NCI-H345 (cell line): ENCODE measurements at regions not wholly inside any gene's neighbourhood (a gene's known extent, or its start where the extent isn't known, plus 50 kb on each side); places are given as distances from the start of the nearest gene placed in this dataset.
A peak's percentile ranks its signal among the peaks of the same experiment; 100 is the strongest.
"Not testable (repeated sequence)": the region's sequence is repeated elsewhere in the genome, so short reads cannot be mapped to it uniquely, and the experiment has no call there.

ENCODE experiments used
- DNase-seq: peaks from one replicate; lab custom pipeline; 2025; lab: John Stamatoyannopoulos, UW

- no peak for DNase-seq
Measured at GRCh38 chr15:93359425-93360131, 270.6 kb upstream of the RGMA start.

- DNase-seq: no peak
Measured at GRCh38 chr15:93359060-93359408, 270.0 kb upstream of the RGMA start.

GRCh38 chr15:93358166-93359059 is 269.4 kb upstream of the RGMA start:
- DNase-seq: no peak

- no peak for DNase-seq
Measured at GRCh38 chr15:93348711-93349545, 259.9 kb upstream of the RGMA start.

- no peak for DNase-seq
Measured at GRCh38 chr15:93347986-93348385, 259.0 kb upstream of the RGMA start.

GRCh38 chr15:93345981-93346380 is 257.0 kb upstream of the RGMA start:
- no peak for DNase-seq

- not testable (repeated sequence) for DNase-seq
Measured at GRCh38 chr15:93343402-93343801, 254.4 kb upstream of the RGMA start.

- no peak for DNase-seq
Measured at GRCh38 chr15:93341164-93341563, 252.2 kb upstream of the RGMA start.

DNA sequence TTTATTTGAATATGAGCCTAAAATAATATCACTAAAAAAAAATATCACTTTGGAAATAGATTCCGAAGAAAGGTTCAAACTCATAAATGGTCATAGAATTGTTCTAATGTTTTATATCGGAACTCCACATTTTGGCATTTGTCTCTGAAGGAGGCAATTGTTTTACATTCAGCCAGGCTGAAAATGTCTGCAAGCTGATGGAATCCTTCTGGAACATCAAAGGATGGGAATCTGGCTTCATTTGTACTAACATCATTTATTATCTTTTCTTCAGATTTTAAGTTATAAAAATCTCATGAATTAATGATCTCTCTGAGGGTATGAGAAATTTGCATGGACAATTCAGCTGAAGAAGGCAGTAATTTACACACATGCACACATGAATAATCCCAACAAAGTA is 251.4 kb upstream of the RGMA start:
- no peak for DNase-seq

DNA sequence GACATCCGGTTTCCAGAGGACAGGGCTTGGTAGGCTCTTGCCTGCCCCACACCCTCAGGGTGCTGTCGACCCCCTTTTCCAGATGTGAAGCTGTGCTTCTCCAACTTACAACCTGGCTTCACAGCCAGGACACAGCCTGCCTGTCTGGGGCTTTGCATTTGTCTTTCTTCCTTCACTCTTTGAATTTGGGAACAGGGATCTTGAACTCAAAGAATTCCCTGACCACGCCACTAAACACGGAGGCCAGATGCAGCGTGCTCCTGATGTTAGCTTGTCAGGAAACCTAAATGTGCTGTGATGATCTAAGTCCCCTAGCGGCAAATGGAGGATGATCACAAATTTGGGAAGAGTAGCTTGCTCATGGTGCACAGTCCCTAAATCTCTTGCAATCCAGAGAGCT is 244.8 kb upstream of the RGMA start:
- DNase-seq: no peak

DNA sequence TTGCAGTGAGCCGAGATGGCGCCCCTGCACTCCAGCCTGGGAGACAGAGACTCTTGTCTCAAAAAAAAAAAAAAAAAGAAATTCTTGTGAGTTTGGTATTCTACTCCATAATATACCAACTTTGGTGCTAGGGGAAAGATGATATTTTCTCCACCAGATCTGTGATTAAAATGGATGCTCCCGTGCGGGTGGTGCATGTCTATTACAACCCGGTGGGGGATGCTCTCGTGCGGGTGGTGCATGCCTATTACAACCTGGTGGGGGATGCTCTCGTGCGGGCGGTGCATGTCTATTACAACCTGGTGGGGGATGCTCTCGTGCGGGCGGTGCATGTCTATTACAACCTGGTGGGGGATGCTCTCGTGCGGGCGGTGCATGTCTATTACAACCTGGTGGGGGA is 244.1 kb upstream of the RGMA start:
- not testable (repeated sequence) for DNase-seq

- DNase-seq: no peak
Measured at GRCh38 chr15:93332168-93332553, 243.2 kb upstream of the RGMA start.

DNA sequence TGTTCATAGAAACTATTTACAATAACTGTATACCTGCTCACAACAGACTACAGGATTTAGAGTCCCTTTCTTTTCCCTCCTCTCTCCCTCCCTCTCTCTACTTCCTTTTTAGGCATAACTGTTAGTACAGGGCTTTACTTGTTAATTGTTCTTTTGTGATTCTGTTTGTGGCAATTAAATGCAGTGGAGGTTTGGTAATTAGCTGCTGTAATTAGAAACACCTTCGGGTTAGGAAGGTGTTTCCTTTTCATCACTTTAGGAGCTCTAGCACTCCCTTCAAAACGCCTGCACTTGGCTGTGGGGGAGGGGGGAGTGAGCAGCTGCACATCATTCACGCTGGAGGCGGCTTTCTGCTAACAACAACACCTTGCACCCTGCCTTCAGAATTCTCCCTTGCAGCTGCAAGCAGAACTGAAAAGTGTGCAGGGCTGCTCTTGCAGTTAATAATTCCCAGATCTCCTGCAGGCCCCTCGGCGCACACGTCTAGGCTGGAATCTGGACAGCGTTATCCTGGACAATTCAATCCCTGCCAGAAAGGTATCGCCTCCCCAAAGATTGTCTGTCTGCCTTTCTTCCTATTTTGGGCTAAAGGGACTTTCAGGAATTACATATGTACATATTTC is 242.6 kb upstream of the RGMA start:
- DNase-seq: peak; percentile 56

- no peak for DNase-seq
Measured at GRCh38 chr15:93330912-93331544, 242.0 kb upstream of the RGMA start.

- no peak for DNase-seq
Measured at GRCh38 chr15:93327364-93327763, 238.4 kb upstream of the RGMA start.

DNA sequence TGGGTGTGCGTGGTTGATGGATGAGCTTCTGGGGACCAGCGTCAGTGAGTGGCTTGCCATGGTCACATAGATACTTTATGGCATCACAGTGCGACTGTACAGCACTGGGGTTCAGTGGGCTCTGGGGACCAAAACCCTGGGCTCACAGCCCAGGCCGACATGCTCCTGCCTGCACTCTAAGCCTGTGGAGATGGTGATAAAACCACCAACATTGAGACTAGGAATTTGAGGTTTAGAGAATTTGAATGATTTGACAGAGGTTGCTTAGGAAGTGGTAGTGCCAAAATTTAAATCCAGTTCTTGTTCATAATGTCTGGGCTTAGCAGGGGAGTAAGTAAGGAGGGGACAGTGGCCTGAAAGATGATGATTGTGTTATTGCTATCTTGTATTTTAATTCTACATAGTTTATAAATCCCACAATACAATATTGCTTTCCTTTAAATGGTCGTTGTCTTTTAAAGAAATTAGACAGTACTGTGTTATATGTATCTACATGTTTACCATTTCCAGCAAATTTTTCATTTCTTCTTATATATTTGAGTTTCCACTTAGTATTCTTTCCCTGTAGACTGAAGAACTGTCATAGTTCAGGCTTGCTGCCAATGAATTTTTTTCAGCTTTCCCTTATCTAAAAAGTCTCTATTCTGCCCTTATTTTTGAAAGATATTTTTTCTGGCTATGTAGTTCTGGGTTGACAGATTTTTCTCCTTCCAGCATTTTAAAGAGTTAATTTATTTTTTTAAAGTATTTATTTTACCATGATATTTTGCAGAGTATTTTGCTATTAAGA is 235.4 kb upstream of the RGMA start:
- no peak for DNase-seq

GRCh38 chr15:93321881-93322282 is 232.9 kb upstream of the RGMA start:
- DNase-seq: no peak

- no peak for DNase-seq
Measured at GRCh38 chr15:93319121-93319814, 230.3 kb upstream of the RGMA start.

GRCh38 chr15:93317772-93318171 is 228.8 kb upstream of the RGMA start:
- DNase-seq: no peak

GRCh38 chr15:93314245-93314644 is 225.2 kb upstream of the RGMA start:
- DNase-seq: no peak
